Forelimb muscle (tissue), 1 donor: ENCODE measurements at regions not wholly inside any gene's neighbourhood (a gene's known extent, or its start where the extent isn't known, plus 50 kb on each side); places are given as distances from the start of the nearest gene placed in this dataset.
"Not testable (repeated sequence)": the region's sequence is repeated elsewhere in the genome, so short reads cannot be mapped to it uniquely, and the experiment has no call there.

ENCODE experiments used
- DNase-seq: peaks from one replicate; pipeline ENCODE4 v3.0.0-alpha.2; 2013; ENCODE audit warnings: low read depth

DNA sequence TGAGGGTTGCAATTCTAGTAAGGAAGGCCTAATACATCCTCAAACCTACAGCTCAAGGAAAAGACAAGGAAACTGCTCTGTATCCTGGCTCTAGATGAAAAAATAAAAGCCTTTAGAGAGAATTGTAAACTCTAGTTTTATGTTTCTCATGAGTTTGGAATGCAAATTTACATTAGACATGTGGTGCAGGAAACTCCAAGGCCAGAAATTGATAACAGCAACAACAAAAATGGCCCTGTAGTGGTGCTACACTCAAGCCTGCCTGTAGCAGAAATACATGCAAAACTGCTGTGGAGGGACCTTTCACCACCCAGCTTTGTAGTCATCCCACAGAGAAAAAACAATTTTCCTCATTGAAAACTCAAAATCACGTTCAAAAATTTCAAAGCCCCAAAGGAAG lies 546.7 kb upstream of the LRRN3 start:
- DNase-seq: no peak

DNA sequence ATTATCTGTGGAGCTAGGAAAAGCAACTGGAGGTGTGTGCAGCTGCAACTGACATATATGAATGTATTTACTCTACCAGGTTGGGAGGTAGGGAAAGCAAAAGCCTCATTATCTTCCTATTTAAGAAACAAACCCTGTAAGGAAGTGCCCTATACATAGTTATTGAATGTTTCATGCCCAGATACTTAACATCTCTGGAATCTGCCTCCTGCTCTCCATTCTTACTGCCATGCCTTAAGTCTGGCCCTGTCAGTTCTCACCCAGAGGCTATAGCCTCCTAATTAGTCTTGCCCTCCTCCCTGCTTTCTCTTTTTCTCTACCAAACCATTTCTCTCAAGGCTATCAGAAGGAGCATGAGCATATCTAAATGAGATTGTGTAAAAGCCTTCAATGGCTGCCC lies 542.6 kb upstream of the LRRN3 start:
- DNase-seq: no peak

- no peak for DNase-seq
Observed at GRCh38 chr7:110557136-110557535, 533.8 kb upstream of the LRRN3 start.

DNA sequence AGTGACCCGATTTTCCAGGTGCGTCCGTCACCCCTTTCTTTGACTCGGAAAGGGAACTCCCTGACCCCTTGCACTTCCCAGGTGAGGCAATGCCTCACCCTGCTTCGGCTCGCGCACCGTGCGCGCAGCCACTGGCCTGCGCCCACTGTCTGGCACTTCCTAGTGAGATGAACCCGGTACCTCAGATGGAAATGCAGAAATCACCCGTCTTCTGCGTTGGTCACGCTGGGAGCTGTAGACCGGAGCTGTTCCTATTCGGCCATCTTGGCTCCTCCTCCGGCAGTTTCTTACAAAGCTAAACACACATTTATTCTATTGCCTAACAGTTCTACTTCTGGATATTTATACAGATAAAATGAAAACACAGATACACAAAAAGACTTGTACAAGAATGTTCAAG lies 527.6 kb upstream of the LRRN3 start:
- DNase-seq: not testable (repeated sequence)

- DNase-seq: no peak
Observed at GRCh38 chr7:110564246-110564645, 526.7 kb upstream of the LRRN3 start.

- DNase-seq: no peak
Observed at GRCh38 chr7:110568388-110568787, 522.5 kb upstream of the LRRN3 start.

DNA sequence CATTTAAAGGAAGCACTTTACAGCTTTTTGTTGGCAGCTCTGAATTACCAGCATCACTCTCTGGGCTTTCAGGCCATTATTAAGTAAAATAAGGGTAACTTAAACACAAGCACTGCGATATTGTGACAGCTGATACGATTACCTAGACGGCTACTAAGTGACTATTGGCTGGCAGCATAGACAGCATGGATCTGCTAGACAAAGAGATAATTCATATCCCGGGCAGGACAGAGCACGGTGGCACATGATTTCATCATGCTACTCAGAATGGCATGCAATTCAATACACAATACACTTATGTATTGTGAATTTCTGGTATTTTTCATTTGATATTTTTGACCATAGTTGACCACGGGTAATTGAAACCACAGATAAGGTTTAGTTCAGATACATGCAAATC lies 522.0 kb upstream of the LRRN3 start:
- no peak for DNase-seq

- no peak for DNase-seq
Observed at GRCh38 chr7:110569486-110570205, 521.3 kb upstream of the LRRN3 start.

DNA sequence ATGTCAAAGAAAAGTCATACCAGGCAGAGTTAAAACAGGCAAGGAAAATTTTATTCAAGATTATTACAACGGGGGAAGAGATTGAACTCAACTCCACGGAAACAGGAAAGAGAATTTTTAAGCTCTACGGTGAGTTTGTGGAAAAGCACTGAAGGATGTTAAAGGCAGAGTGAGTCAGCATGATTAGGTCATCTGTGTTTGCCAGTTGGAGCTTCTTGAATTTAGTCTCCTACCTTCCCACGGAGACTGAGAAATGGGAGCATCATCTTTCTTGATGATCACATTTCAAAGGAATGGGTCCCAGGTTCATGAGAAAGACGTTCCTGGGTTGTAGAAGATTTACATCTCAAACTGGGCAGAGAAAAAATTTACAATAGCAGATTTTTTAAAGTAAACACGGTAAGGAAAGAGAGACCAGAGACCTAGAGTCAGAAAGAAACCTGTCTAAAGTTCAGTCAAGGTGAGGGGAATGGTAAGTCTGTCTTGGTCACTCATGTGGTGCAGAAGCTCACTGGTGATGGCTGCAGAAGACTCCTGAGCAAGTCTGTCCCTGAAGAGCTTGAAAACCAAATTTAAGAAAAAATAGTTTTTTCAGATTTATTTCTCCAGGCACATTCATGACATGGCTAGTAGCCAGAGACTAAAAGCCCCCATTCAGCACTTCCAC lies 516.9 kb upstream of the LRRN3 start:
- DNase-seq: no peak

DNA sequence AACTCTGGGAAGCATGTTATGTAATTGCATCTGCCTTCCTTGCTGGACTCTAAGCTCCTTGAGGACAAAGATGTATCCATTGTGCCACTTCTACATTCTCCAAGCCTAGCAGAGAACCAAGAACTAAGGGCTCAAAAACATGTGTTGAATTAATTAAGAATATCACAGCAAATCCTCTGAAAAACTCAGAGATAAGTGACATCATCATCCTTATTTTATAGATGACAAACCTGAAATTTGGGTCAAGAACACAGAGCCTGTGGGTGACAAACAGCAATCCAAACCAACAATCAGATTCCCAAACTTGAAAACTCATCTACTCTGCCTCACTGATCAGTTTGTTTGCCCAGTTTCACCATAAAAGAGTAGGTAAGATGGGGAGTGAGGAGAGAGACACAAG lies 503.6 kb upstream of the LRRN3 start:
- no peak for DNase-seq

- no peak for DNase-seq
Observed at GRCh38 chr7:110590415-110590814, 500.5 kb upstream of the LRRN3 start.

GRCh38 chr7:110591341-110591740 lies 499.6 kb upstream of the LRRN3 start:
- no peak for DNase-seq

DNA sequence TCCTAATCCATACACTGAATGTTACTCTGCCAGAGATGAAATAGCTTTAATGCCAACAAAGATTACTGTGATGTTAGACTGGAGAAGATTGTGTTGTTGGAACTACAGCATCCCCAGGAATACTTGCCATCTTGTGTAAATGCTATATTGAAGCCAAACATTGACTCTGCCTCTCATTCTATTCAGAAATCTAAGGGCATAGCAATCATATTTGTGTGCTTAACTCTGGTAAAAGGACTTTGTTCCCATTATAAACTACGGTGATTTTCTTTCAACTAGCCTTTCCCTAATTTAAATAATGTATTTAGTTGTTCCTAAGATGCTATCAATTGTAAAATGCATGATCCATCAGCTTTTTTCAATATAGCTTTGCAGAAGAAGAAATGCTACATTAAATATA lies 498.4 kb upstream of the LRRN3 start:
- DNase-seq: no peak

DNA sequence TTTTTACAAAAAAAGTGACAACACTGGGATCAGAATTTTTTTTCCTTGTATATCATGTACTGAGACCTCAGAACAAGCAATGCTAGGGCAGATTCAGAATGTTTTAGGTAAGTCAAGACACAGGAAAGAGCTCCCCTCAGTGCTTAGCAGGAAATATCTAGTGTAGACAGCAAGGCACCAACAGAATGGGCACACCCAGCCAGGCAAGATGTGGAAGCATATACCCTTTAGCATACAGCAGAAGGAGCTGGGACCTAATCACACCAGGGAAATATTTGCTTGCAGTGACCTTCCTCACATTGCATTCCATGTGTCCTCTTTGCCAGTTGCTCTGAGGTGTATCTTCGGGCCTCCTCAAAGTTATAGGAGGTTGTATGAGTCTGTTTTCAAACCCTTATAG lies 497.6 kb upstream of the LRRN3 start:
- no peak for DNase-seq

- DNase-seq: no peak
Observed at GRCh38 chr7:110595694-110596093, 495.2 kb upstream of the LRRN3 start.

GRCh38 chr7:110600956-110601355 lies 490.0 kb upstream of the LRRN3 start:
- no peak for DNase-seq

DNA sequence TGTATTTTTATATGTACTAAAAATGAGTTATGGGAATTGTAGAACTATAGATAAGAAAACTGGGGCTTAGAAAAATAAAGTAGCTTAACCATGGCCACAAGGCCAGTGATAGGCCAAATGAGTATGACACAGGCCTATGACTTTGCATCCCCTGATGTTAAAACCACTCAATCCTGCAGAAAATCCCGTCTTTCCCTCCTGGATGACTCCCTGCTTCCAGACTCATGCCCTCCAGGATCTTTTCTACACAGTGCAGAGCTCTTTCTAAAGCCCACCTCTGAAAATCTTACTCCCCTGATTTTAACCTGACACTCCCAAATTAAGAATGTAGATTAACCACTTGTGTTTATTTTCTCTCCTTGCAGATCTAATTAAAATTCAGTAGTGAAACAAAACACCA lies 489.2 kb upstream of the LRRN3 start:
- DNase-seq: no peak

DNA sequence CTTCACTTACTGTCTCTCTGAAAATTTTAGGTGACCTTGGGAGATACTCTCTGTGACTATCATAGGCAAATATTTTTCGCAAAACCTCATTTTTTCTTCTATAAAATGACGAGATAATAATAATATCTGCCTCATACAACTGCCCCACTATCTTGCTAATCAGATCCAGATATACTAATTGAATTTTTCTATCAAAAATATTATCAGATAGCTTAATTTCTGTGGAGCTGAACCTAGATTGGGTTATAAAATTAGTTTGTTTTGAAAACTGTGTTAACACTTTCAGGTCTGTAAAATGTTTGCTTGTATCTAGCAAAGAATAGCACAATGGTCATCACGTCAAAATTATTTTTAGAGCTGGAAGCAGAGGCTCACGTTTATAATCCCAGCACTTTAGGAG lies 486.7 kb upstream of the LRRN3 start:
- no peak for DNase-seq

DNA sequence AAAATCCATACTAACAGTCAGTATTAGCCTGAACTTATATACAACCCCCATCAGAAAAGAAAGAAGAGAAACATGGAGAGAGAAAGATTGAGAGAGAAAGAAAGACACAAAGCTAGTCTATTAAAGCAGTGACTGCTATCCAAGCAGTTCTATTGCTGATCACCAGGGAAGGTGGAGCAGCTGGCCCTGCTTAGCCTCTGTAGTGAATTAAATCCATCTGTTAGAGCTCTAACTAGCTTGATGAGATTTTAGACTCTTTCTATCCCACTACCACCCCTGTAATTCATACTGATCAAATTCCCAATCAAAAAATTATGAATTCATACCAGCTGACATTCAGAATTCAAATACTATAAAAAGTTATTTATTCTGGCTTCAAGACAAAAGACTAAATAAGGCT lies 486.0 kb upstream of the LRRN3 start:
- DNase-seq: no peak

DNA sequence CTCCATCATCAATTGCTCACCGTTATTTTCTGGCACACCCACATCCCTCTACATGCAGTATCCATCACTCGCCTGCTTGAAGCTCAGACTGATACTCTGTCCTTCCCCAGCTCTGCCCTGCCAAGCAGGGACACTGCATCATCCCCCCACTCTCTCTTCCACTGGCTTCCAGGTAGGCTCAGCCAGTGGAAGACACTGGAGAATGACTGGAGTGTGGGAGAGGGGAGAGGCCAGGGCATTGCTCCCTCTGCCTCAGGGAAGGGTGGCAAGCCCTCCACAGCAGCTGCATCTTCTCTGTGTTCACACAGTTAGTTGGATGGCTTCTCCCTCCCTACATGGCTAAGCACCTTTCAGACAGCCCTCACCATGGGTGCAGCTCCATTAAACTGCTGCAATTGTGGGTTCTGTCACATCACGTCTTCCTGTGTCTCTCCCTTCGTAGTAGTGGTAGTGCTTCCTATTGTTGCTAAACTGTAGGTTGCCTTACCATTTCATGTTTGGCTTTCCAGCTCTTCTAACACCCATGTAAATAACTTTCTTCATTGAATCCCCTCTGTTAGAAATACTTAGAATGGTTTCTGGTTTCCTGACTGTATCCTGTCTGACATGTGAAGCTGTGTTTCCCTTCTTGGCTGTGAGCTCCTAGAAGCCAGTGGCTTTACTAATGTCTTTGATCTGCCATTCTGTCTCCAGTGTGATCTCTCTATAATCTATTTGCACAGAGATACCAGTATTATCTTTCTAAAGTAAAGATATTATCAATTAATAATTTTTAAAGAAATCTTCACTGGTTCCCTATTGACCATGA lies 483.7 kb upstream of the LRRN3 start:
- DNase-seq: no peak

- no peak for DNase-seq
Observed at GRCh38 chr7:110609336-110609735, 481.6 kb upstream of the LRRN3 start.

- DNase-seq: no peak
Observed at GRCh38 chr7:110612680-110613079, 478.2 kb upstream of the LRRN3 start.
